ENCODE measurements at regions not wholly inside any gene's neighbourhood (a gene's known extent, or its start where the extent isn't known, plus 50 kb on each side); places are given as distances from the start of the nearest gene placed in this dataset.

DNA sequence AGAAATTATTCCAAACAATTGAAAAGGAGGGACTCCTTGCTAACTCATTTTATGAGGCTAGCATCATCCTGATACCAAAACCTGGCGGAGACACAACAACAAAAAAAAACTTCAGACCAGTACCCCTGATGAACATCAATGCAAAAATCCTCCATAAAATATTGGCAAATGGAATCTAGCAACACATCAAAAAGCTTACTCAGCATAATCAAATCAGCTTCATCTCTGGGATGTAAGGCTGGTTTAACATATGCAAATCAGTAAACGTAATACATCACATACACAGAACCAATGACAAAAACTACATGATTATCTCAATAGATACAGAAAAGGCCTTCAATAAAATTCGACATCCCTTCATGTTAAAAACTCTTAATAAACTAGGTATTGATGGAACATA, 440.1 kb downstream of the NUF2 start:
- no TSS peak for BruUV-seq (replicated peaks)
- POLR2A ChIA-PET: no interaction called here
- Histone ChIP-seq H3K9me3 (ENCODE audit: control insufficient read depth in 1 of 2, insufficient read depth in 1 of 2, low read depth in 1 of 2, low read length in 2 of 2) (no peaks in the 10 kb centered on the region), H3K27me3 (ENCODE audit: insufficient read depth, low read length) (no peaks in the 10 kb centered on the region), H3K9me2 (ENCODE audit: insufficient read depth) (no peaks in the 10 kb centered on the region), H3K36me3 (ENCODE audit: control insufficient read depth in 1 of 2, insufficient read depth in 2 of 2, low read length in 2 of 2) (no peaks in the 10 kb centered on the region), H3K27ac (ENCODE audit: low read depth, low read length) (no peak overlapping the region), H3K79me2 (ENCODE audit: insufficient read depth, low read length) (no peaks in the 10 kb centered on the region), H3K4me1 (ENCODE audit: control insufficient read depth in 1 of 2, insufficient read depth in 2 of 2, low read length in 2 of 2) (no peaks in the 10 kb centered on the region), H3K4me2 (ENCODE audit: low read length) (no peak overlapping the region), H4K20me1 (ENCODE audit: insufficient read depth) (no peaks in the 10 kb centered on the region), H2AFZ (ENCODE audit: low read depth, low read length, poor library complexity, severe bottlenecking) (no peak overlapping the region), H3K9ac (ENCODE audit: low read length) (no peak overlapping the region), H3K4me3 (replicated peaks in 1 of 2; ENCODE audit: low read depth in 1 of 2, low read length in 2 of 2) (no peak overlapping the region)
- CTCF ChIA-PET: no interaction called here
- DNase-seq (ENCODE audit: low read depth, low spot score) (no peak), ATAC-seq (no peak)
- intact Hi-C loops (cut with micrococcal nuclease): no loop called here
- RAD21 ChIA-PET (ENCODE audit: low non-redundant PET in 1 of 2, low total read pairs in 2 of 2, uncharacterized antibody in 2 of 2, unreplicated experiment in 2 of 2): no interaction called here
- TF ChIP-seq EZH2 (IDR thresholded peaks at IDR 0.05) (no peak), EZH2phosphoT487 (IDR thresholded peaks at IDR 0.05; ENCODE audit: borderline replicate concordance) (no peak)

GRCh38 chr1:163766257-163766918, 444.6 kb downstream of the NUF2 start:
- intact Hi-C loops (cut with micrococcal nuclease): no loop called here
- Histone ChIP-seq H3K36me3 (ENCODE audit: control insufficient read depth in 1 of 2, insufficient read depth in 2 of 2, low read length in 2 of 2) (no peaks in the 10 kb centered on the region), H3K79me2 (ENCODE audit: insufficient read depth, low read length) (no peaks in the 10 kb centered on the region), H3K9ac (ENCODE audit: low read length) (no peak overlapping the region), H3K27me3 (ENCODE audit: insufficient read depth, low read length) (no peaks in the 10 kb centered on the region), H3K9me3 (ENCODE audit: control insufficient read depth in 1 of 2, insufficient read depth in 1 of 2, low read depth in 1 of 2, low read length in 2 of 2) (no peaks in the 10 kb centered on the region), H3K4me3 (replicated peaks in 1 of 2; ENCODE audit: low read depth in 1 of 2, low read length in 2 of 2) (no peak overlapping the region), H3K4me2 (ENCODE audit: low read length) (no peak overlapping the region), H3K27ac (ENCODE audit: low read depth, low read length) (no peak overlapping the region), H2AFZ (ENCODE audit: low read depth, low read length, poor library complexity, severe bottlenecking) (no peak overlapping the region), H4K20me1 (ENCODE audit: insufficient read depth) (no peaks in the 10 kb centered on the region), H3K4me1 (ENCODE audit: control insufficient read depth in 1 of 2, insufficient read depth in 2 of 2, low read length in 2 of 2) (no peaks in the 10 kb centered on the region), H3K9me2 (ENCODE audit: insufficient read depth) (no peaks in the 10 kb centered on the region)
- ATAC-seq (no peak), DNase-seq (ENCODE audit: low read depth, low spot score) (no peak)
- TF ChIP-seq SIN3A (IDR thresholded peaks at IDR 0.05; ENCODE audit: low read depth) (no peak), REST (IDR thresholded peaks at IDR 0.05; ENCODE audit: low read depth) (no peak), ZNF274 (IDR thresholded peaks at IDR 0.05; ENCODE audit: low read depth, low read length) (no peak)
- RAD21 ChIA-PET (ENCODE audit: low non-redundant PET in 1 of 2, low total read pairs in 2 of 2, uncharacterized antibody in 2 of 2, unreplicated experiment in 2 of 2): no interaction called here
- POLR2A ChIA-PET: no interaction called here
- CTCF ChIA-PET: no interaction called here
- no TSS peak for BruUV-seq (replicated peaks)

Data from HCT116 (cell line).